GM21825 (cell line): ENCODE measurements at regions not wholly inside any gene's neighbourhood (a gene's known extent, or its start where the extent isn't known, plus 50 kb on each side); places are given as distances from the start of the nearest gene placed in this dataset.
"Not testable (repeated sequence)": the region's sequence is repeated elsewhere in the genome, so short reads cannot be mapped to it uniquely, and the experiment has no call there.

Source experiments
- ATAC-seq: cut with Tn5 transposase; IDR thresholded peaks from one replicate; pipeline ENCODE4 v1.9.1; 2021; ENCODE audit warnings: mild to moderate bottlenecking, moderate library complexity; ENCODE audit not compliant: unreplicated experiment

- no peak for ATAC-seq
Observed at GRCh38 chr3:26114851-26115250, 325.0 kb downstream of the OXSM start.

GRCh38 chr3:26118165-26118564 lies 328.3 kb downstream of the OXSM start:
- ATAC-seq: no peak

- ATAC-seq: no peak
Observed at GRCh38 chr3:26132942-26133341, 343.1 kb downstream of the OXSM start.

- no peak for ATAC-seq
Observed at GRCh38 chr3:26141296-26141695, 351.4 kb downstream of the OXSM start.

GRCh38 chr3:26145769-26146168 lies 355.9 kb downstream of the OXSM start:
- no peak for ATAC-seq

GRCh38 chr3:26157428-26157827 lies 367.5 kb downstream of the OXSM start:
- not testable (repeated sequence) for ATAC-seq

GRCh38 chr3:26171006-26171405 lies 381.1 kb downstream of the OXSM start:
- ATAC-seq: no peak

GRCh38 chr3:26191556-26191955 lies 401.7 kb downstream of the OXSM start:
- no peak for ATAC-seq

- no peak for ATAC-seq
Observed at GRCh38 chr3:26193558-26193957, 403.7 kb downstream of the OXSM start.

GRCh38 chr3:26196781-26197180 lies 406.9 kb downstream of the OXSM start:
- ATAC-seq: no peak

GRCh38 chr3:26198609-26199008 lies 408.7 kb downstream of the OXSM start:
- ATAC-seq: no peak

GRCh38 chr3:26202169-26202568 lies 412.3 kb downstream of the OXSM start:
- ATAC-seq: no peak

GRCh38 chr3:26205475-26205874 lies 415.6 kb downstream of the OXSM start:
- ATAC-seq: no peak

GRCh38 chr3:26208201-26208600 lies 414.4 kb upstream of the LRRC3B start:
- ATAC-seq: no peak

- no peak for ATAC-seq
Observed at GRCh38 chr3:26229801-26230200, 392.8 kb upstream of the LRRC3B start.

GRCh38 chr3:26233374-26233773 lies 389.2 kb upstream of the LRRC3B start:
- ATAC-seq: no peak

- ATAC-seq: no peak
Observed at GRCh38 chr3:26236531-26236930, 386.0 kb upstream of the LRRC3B start.

- no peak for ATAC-seq
Observed at GRCh38 chr3:26237036-26237682, 385.4 kb upstream of the LRRC3B start.

GRCh38 chr3:26244586-26244985 lies 378.0 kb upstream of the LRRC3B start:
- ATAC-seq: not testable (repeated sequence)

- no peak for ATAC-seq
Observed at GRCh38 chr3:26245236-26245635, 377.3 kb upstream of the LRRC3B start.

- ATAC-seq: no peak
Observed at GRCh38 chr3:26246901-26247300, 375.7 kb upstream of the LRRC3B start.

GRCh38 chr3:26247712-26248111 lies 374.9 kb upstream of the LRRC3B start:
- no peak for ATAC-seq

GRCh38 chr3:26252001-26252400 lies 370.6 kb upstream of the LRRC3B start:
- ATAC-seq: no peak
